A549 (cell line): ENCODE measurements at regions not wholly inside any gene's neighbourhood (a gene's known extent, or its start where the extent isn't known, plus 50 kb on each side); places are given as distances from the start of the nearest gene placed in this dataset.

Source experiments
- ATAC-seq, 2 experiments: fragments of 200-7000 bp in 1 of 2; fragments of >200 bp in 1 of 2; cut with Nextera tagmentation in 1 of 2; cut with Tn5 transposase in 1 of 2; 3 replicates each; pipeline versions ENCODE4 v1.8.0 to v1.9.1; 2018 to 2020; ENCODE audit warnings: mild to moderate bottlenecking in 1 of 2, moderate library complexity in 1 of 2
- CTCF ChIA-PET: fragments of 300-600 bp; sonication (Branson Sonifier 250); formaldehyde crosslinking; extraction: SDS; loops from one replicate; lab custom pipeline; 2021; ENCODE audit warnings: antibody characterized with exemption, inconsistent platforms; lab: Yijun Ruan, JAX
- POLR2A ChIA-PET: fragments of 350-600 bp; formaldehyde crosslinking; extraction: SDS; loops from one replicate; lab custom pipeline; 2021; ENCODE audit warnings: antibody characterized with exemption, inconsistent platforms; lab: Yijun Ruan, JAX
- DNase-seq, 2 experiments: peaks; one replicate each; pipeline versions ENCODE4 v3.0.0 to v3.0.0-alpha.2; 2011 to 2016; ENCODE audit warnings: low read depth in 1 of 2, low spot score in 1 of 2
- FAIRE-seq: peaks from 2 replicates; lab custom pipeline; 2011; peaks lifted over from hg19 to GRCh38; lab: Jason Lieb, UNC
- H3K27ac ChIP-seq, 2 experiments: fragments of >200 bp; sonication (Bioruptor Twin); formaldehyde crosslinking; 3 replicates each; pipeline ENCODE4 v1.5.1; 2016 to 2017
- H3K4me1 ChIP-seq: fragments of >200 bp; sonication (Bioruptor Twin); formaldehyde crosslinking; 3 replicates; pipeline ENCODE4 v1.6.1; 2016
- H3K4me2 ChIP-seq: fragments of >200 bp; sonication (Bioruptor Twin); formaldehyde crosslinking; 3 replicates; pipeline ENCODE4 v1.6.1; 2016
- H3K4me3 ChIP-seq: fragments of >200 bp; sonication (Bioruptor Twin); formaldehyde crosslinking; 3 replicates; pipeline ENCODE4 v1.5.1; 2016
- H3K9me3 ChIP-seq: fragments of >200 bp; sonication (Bioruptor Twin); formaldehyde crosslinking; 3 replicates; pipeline ENCODE4 v1.6.1; 2016
- ATOH8 ChIP-seq: fragments of 250-450 bp; sonication (Bioruptor Pico); IDR thresholded peaks from 2 replicates; pipeline ENCODE4 v1.5.0; 2020; ENCODE audit warnings: low read depth, mild to moderate bottlenecking, moderate library complexity
- BCL3 ChIP-seq: fragments of >200 bp; sonication (Bioruptor Twin); formaldehyde crosslinking; IDR thresholded peaks from 3 replicates; pipeline ENCODE4 v1.6.1; 2016
- BHLHE40 ChIP-seq: IDR thresholded peaks from 2 replicates; pipeline ENCODE4 v1.6.1; 2012; ENCODE audit warnings: low read depth, low read length, inconsistent platforms
- EHF ChIP-seq: fragments of 250-450 bp; sonication (Bioruptor Pico); IDR thresholded peaks from 2 replicates; pipeline ENCODE4 v1.5.0; 2020; ENCODE audit warnings: mild to moderate bottlenecking
- EHMT2 ChIP-seq: fragments of 200-600 bp; sonication (generic); IDR thresholded peaks from 2 replicates; pipeline ENCODE4 v1.6.1; 2016; ENCODE audit warnings: antibody characterized with exemption, low read depth, mild to moderate bottlenecking, moderate library complexity
- FOSB ChIP-seq: fragments of 250-450 bp; sonication (Bioruptor Pico); IDR thresholded peaks from 2 replicates; pipeline ENCODE4 v1.5.0; 2020; ENCODE audit warnings: mild to moderate bottlenecking, moderate library complexity
- HES2 ChIP-seq: fragments of >200 bp; sonication (Bioruptor Twin); formaldehyde crosslinking; IDR thresholded peaks from 2 replicates; pipeline ENCODE4 v1.6.1; 2016
- HOXA7 ChIP-seq: fragments of 250-450 bp; sonication (Bioruptor Pico); IDR thresholded peaks from 2 replicates; pipeline ENCODE4 v1.5.0; 2020; ENCODE audit warnings: mild to moderate bottlenecking, moderate library complexity
- KDM1A ChIP-seq: fragments of 200-600 bp; sonication (generic); IDR thresholded peaks from 2 replicates; pipeline ENCODE4 v1.6.1; 2016; ENCODE audit warnings: low read depth, mild to moderate bottlenecking
- MAFK ChIP-seq: fragments of 450-650 bp; IDR thresholded peaks from 2 replicates; pipeline ENCODE4 v1.6.1; 2014; ENCODE audit not compliant: partially characterized antibody
- MAZ ChIP-seq: fragments of 150-350 bp; IDR thresholded peaks from 2 replicates; pipeline ENCODE4 v1.6.1; 2014; ENCODE audit warnings: antibody characterized with exemption, low read depth, low read length, borderline replicate concordance
- NFE2L2 ChIP-seq: fragments of 150-350 bp; conservative IDR thresholded peaks from 2 replicates; pipeline ENCODE4 v1.6.1; 2014; ENCODE audit warnings: low read length
- NPAS2 ChIP-seq: fragments of 250-450 bp; sonication (Bioruptor Pico); IDR thresholded peaks from 2 replicates; pipeline ENCODE4 v1.8.0; 2022; ENCODE audit warnings: mild to moderate bottlenecking, moderate library complexity, borderline replicate concordance
- NR3C1 ChIP-seq: fragments of >200 bp; sonication (Bioruptor Twin); formaldehyde crosslinking; IDR thresholded peaks from 3 replicates; pipeline ENCODE4 v1.6.1; 2017
- PBX3 ChIP-seq: IDR thresholded peaks from 2 replicates; pipeline ENCODE4 v1.6.1; 2012
- POLR2A ChIP-seq: IDR thresholded peaks from 2 replicates; pipeline ENCODE4 v1.6.1; 2012; ENCODE audit warnings: mild to moderate bottlenecking, low read length
- POLR2AphosphoS2 ChIP-seq: conservative IDR thresholded peaks from 2 replicates; pipeline ENCODE4 v1.6.1; 2012; ENCODE audit warnings: low read length, improper control_type of control experiment, inconsistent platforms
- RAD21 ChIP-seq, 2 experiments: fragments of >200 bp in 1 of 2; sonication (Bioruptor Twin) in 1 of 2; formaldehyde crosslinking in 1 of 2; IDR thresholded peaks in 1 of 2; conservative IDR thresholded peaks in 1 of 2; 2 replicates in 1 of 2; 3 replicates in 1 of 2; pipeline ENCODE4 v1.6.1; 2012 to 2018; ENCODE audit warnings: inconsistent platforms in 1 of 2
- RARB ChIP-seq: fragments of 250-450 bp; sonication (Bioruptor Pico); IDR thresholded peaks from 2 replicates; pipeline ENCODE4 v1.8.0; 2021; ENCODE audit warnings: mild to moderate bottlenecking, moderate library complexity
- RNF2 ChIP-seq: fragments of 200-600 bp; sonication (generic); IDR thresholded peaks from 2 replicates; pipeline ENCODE4 v1.6.1; 2016; ENCODE audit warnings: low read depth, mild to moderate bottlenecking, antibody characterized with exemption, moderate library complexity, borderline replicate concordance
- SMC3 ChIP-seq: fragments of >200 bp; sonication (Bioruptor Twin); formaldehyde crosslinking; IDR thresholded peaks from 3 replicates; pipeline ENCODE4 v1.6.1; 2018; ENCODE audit warnings: inconsistent platforms
- SREBF2 ChIP-seq: fragments of 450-650 bp; IDR thresholded peaks from 2 replicates; pipeline ENCODE4 v1.6.1; 2014; ENCODE audit warnings: mild to moderate bottlenecking, moderate library complexity
- WGBS: methylation state at CpG from one replicate; pipeline ENCODE4 v1.1.6; 2017; ENCODE audit errors: missing lambda C conversion rate; 5-methylcytosine and 5-hydroxymethylcytosine counted together
- TF ChIP-seq, protein P1 (sequence below): IDR thresholded peaks from 2 replicates; pipeline ENCODE4 v1.6.1; 2012
- TF ChIP-seq, protein P2 (sequence below): fragments of 450-650 bp; IDR thresholded peaks from 2 replicates; pipeline ENCODE4 v1.6.1; 2014; ENCODE audit warnings: antibody characterized with exemption

- Histone ChIP-seq H3K4me1 (no peaks in the 10 kb centered on the region), H3K27ac (no peak overlapping the region), H3K4me2 (no peak overlapping the region), H3K9me3 (no peaks in the 10 kb centered on the region), H3K4me3 (no peak overlapping the region)
- WGBS: 53% methylated on average over 7 of the region's 8 CpGs
- DNase-seq (peak in 1 of 2 experiments; percentile 26), FAIRE-seq (no peak), ATAC-seq (peak in 1 of 2 experiments; percentile 72; a peak in 3 of 6 replicates)
- CTCF ChIA-PET: interaction anchor here (0.6 kb wide), 1 partner anchor 821 kb away, joined by 3 read pairs; no protein-coding TSS in a partner anchor
- POLR2A ChIA-PET: no interaction called here
- no peak for TF ChIP-seq HOXA7
- peak in 1 of 2 experiments; percentile 42; a peak in 2 of 5 replicates for TF ChIP-seq RAD21 (conservative IDR thresholded peaks at IDR 0.05 in 1 of 2, IDR thresholded peaks at IDR 0.05 in 1 of 2)
- no peak for TF ChIP-seq POLR2AphosphoS2
- no peak for TF ChIP-seq PBX3
- TF ChIP-seq SREBF2: no peak
These were observed 90.4 kb upstream of the PDGFD start for GRCh38 chr11:104254347-104254746.

DNA sequence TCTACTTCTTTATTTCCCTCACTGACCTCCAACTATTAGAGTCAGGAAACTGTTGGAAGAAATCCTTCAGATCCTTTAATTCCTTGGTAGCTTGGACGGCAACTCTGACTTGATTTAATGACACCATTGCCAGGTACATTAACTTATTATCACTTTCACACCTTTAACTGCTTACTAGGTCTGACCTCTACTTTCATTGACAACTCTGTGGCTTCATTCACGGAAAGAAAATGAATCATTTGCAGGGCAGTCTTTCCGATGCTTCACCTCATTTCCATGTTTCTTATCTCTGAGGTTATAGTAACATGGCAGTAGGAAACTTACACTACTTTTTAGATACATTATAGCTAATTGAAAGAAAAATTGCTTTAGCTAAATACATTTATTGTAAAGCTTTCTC lies 82.6 kb upstream of the PDGFD start:
- Histone ChIP-seq H3K27ac (no peak overlapping the region), H3K4me1 (no peaks in the 10 kb centered on the region), H3K4me2 (no peak overlapping the region), H3K4me3 (no peak overlapping the region), H3K9me3 (no peaks in the 10 kb centered on the region)
- WGBS: 86% methylated on average over 3 of the region's 3 CpGs
- no peak for TF ChIP-seq HES2
- no peak for TF ChIP-seq EHF
- DNase-seq: no peak
- ChIA-PET CTCF (interaction anchor here (0.7 kb wide), 1 partner anchor 340 kb away, joined by 3 read pairs; no protein-coding TSS in a partner anchor), POLR2A (no interaction called here)
- ATAC-seq: no peak
- FAIRE-seq: no peak

GRCh38 chr11:104238916-104239315 lies 75.0 kb upstream of the PDGFD start:
- POLR2A ChIA-PET: no interaction called here
- no peak overlapping the region for H3K27ac ChIP-seq
- no peak overlapping the region for H3K4me2 ChIP-seq
- DNase-seq (no peak), ATAC-seq (no peak), FAIRE-seq (no peak)
- 83% methylated on average over 3 of the region's 3 CpGs for WGBS
- no peak for TF ChIP-seq EHMT2
- no peak for TF ChIP-seq BHLHE40
- TF ChIP-seq NPAS2 (CRISPR knock-in tag): no peak
- TF ChIP-seq FOSB (CRISPR knock-in tag): no peak
- TF ChIP-seq RARB (CRISPR knock-in tag): no peak
- TF ChIP-seq, protein P1, sequence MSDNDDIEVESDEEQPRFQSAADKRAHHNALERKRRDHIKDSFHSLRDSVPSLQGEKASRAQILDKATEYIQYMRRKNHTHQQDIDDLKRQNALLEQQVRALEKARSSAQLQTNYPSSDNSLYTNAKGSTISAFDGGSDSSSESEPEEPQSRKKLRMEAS: no peak
- no peak for TF ChIP-seq NFE2L2
- TF ChIP-seq MAFK: no peak
- TF ChIP-seq HES2: no peak
- TF ChIP-seq PBX3: no peak
- TF ChIP-seq ATOH8: no peak
- TF ChIP-seq POLR2A: no peak
- CTCF ChIA-PET: no interaction called here
- H3K4me3 ChIP-seq: no peak overlapping the region
- no peaks in the 10 kb centered on the region for H3K4me1 ChIP-seq
- no peaks in the 10 kb centered on the region for H3K9me3 ChIP-seq

GRCh38 chr11:104225047-104225446 lies 61.1 kb upstream of the PDGFD start:
- Histone ChIP-seq H3K27ac (no peak overlapping the region), H3K4me2 (no peak overlapping the region), H3K9me3 (no peaks in the 10 kb centered on the region), H3K4me1 (no peaks in the 10 kb centered on the region), H3K4me3 (no peak overlapping the region)
- WGBS: 79% methylated on average over 2 of the region's 2 CpGs
- DNase-seq (no peak), FAIRE-seq (no peak), ATAC-seq (no peak)
- ChIA-PET POLR2A (no interaction called here), CTCF (no interaction called here)
- TF ChIP-seq, protein P2, sequence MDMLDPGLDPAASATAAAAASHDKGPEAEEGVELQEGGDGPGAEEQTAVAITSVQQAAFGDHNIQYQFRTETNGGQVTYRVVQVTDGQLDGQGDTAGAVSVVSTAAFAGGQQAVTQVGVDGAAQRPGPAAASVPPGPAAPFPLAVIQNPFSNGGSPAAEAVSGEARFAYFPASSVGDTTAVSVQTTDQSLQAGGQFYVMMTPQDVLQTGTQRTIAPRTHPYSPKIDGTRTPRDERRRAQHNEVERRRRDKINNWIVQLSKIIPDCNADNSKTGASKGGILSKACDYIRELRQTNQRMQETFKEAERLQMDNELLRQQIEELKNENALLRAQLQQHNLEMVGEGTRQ: no peak
- TF ChIP-seq EHF: no peak
- TF ChIP-seq SREBF2: no peak
- TF ChIP-seq BHLHE40: no peak
- TF ChIP-seq BCL3: no peak
- no peak for TF ChIP-seq RNF2
- TF ChIP-seq MAZ: no peak
- no peak for TF ChIP-seq SMC3
- TF ChIP-seq NR3C1: no peak
- TF ChIP-seq, protein P1: no peak
- no peak for TF ChIP-seq KDM1A
